H9 (cell line): ENCODE measurements at regions not wholly inside any gene's neighbourhood (a gene's known extent, or its start where the extent isn't known, plus 50 kb on each side); places are given as distances from the start of the nearest gene placed in this dataset.

Experiments
- DNase-seq: peaks from one replicate; pipeline ENCODE4 v3.0.0-alpha.2; 2017
- H2AFZ ChIP-seq: one replicate; pipeline ENCODE4 v1.6.1; 2013; ENCODE audit warnings: mild to moderate bottlenecking, low read length, control low read depth, moderate library complexity
- H2AK5ac ChIP-seq: 2 replicates; pipeline ENCODE4 v1.6.1; 2013; ENCODE audit warnings: low read length, control low read depth, mixed read lengths; ENCODE audit not compliant: insufficient read length
- H2BK120ac ChIP-seq: one replicate; pipeline ENCODE4 v1.6.1; 2013; ENCODE audit warnings: low read depth, mild to moderate bottlenecking, low read length, control low read depth, inconsistent platforms; ENCODE audit not compliant: poor library complexity, severe bottlenecking
- H2BK12ac ChIP-seq: 2 replicates; pipeline ENCODE4 v1.6.1; 2013; ENCODE audit warnings: low read length, control low read depth, mixed read lengths, low read depth; ENCODE audit not compliant: insufficient read length
- H2BK15ac ChIP-seq: 2 replicates; pipeline ENCODE4 v1.6.1; 2013; ENCODE audit warnings: low read depth, low read length, control low read depth
- H2BK20ac ChIP-seq: one replicate; pipeline ENCODE4 v1.6.1; 2013; ENCODE audit warnings: low read depth, mild to moderate bottlenecking, low read length, control low read depth, inconsistent platforms; ENCODE audit not compliant: poor library complexity, severe bottlenecking
- H2BK5ac ChIP-seq: 2 replicates; pipeline ENCODE4 v1.6.1; 2013; ENCODE audit warnings: low read length, control low read depth, mixed read lengths; ENCODE audit not compliant: insufficient read length
- H3K14ac ChIP-seq: 2 replicates; pipeline ENCODE4 v1.6.1; 2013; ENCODE audit warnings: low read length, control low read depth; ENCODE audit not compliant: insufficient read depth
- H3K18ac ChIP-seq: 2 replicates; pipeline ENCODE4 v1.6.1; 2013; ENCODE audit warnings: low read depth, mild to moderate bottlenecking, mixed read lengths, low read length, control low read depth; ENCODE audit not compliant: insufficient read length
- H3K23ac ChIP-seq: 2 replicates; pipeline ENCODE4 v1.6.1; 2013; ENCODE audit warnings: low read length, control low read depth, mixed read lengths, low read depth; ENCODE audit not compliant: insufficient read length
- H3K23me2 ChIP-seq: 2 replicates; pipeline ENCODE4 v1.6.1; 2013; ENCODE audit warnings: low read depth, mild to moderate bottlenecking, mixed read lengths, low read length, control low read depth; ENCODE audit not compliant: insufficient read length, poor library complexity, severe bottlenecking
- H3K27ac ChIP-seq: 2 replicates; pipeline ENCODE4 v1.5.1; 2013; ENCODE audit warnings: low read length, control low read depth, mixed read lengths, low read depth; ENCODE audit not compliant: insufficient read length
- H3K27me3 ChIP-seq: 2 replicates; pipeline ENCODE4 v1.6.1; 2013; ENCODE audit warnings: low read length, control low read depth, inconsistent platforms; ENCODE audit not compliant: insufficient read depth
- H3K4ac ChIP-seq: 2 replicates; pipeline ENCODE4 v1.6.1; 2013; ENCODE audit warnings: low read depth, mild to moderate bottlenecking, control low read depth, inconsistent platforms, low read length, moderate library complexity
- H3K4me1 ChIP-seq: 2 replicates; pipeline ENCODE4 v1.6.1; 2013; ENCODE audit warnings: low read length, control low read depth, inconsistent platforms; ENCODE audit not compliant: insufficient read depth
- H3K4me2 ChIP-seq: 2 replicates; pipeline ENCODE4 v1.6.1; 2013; ENCODE audit warnings: low read length, control low read depth, mixed read lengths; ENCODE audit not compliant: insufficient read length, insufficient read depth
- H3K56ac ChIP-seq: 2 replicates; pipeline ENCODE4 v1.6.1; 2013; ENCODE audit warnings: low read depth, mild to moderate bottlenecking, mixed read lengths, low read length, control low read depth; ENCODE audit not compliant: insufficient read length
- H3K79me1 ChIP-seq: 2 replicates; pipeline ENCODE4 v1.6.1; 2013; ENCODE audit warnings: low read depth, mild to moderate bottlenecking, moderate library complexity, low read length, control low read depth, inconsistent platforms; ENCODE audit not compliant: insufficient read depth, poor library complexity, severe bottlenecking
- H3K79me2 ChIP-seq: 2 replicates; pipeline ENCODE4 v1.6.1; 2013; ENCODE audit warnings: low read length, control low read depth, inconsistent platforms; ENCODE audit not compliant: insufficient read depth
- H3K9ac ChIP-seq: 2 replicates; pipeline ENCODE4 v1.6.1; 2013; ENCODE audit warnings: low read length, control low read depth, mixed read lengths; ENCODE audit not compliant: insufficient read length; ENCODE audit errors: extremely low read depth
- H3K9me3 ChIP-seq: one replicate; pipeline ENCODE4 v1.6.1; 2013; ENCODE audit warnings: low read depth, low read length, inconsistent platforms; ENCODE audit not compliant: control insufficient read depth
- H3T11ph ChIP-seq: one replicate; pipeline ENCODE4 v1.6.1; 2013; ENCODE audit warnings: mild to moderate bottlenecking, low read length, control low read depth, inconsistent platforms
- H4K20me1 ChIP-seq: one replicate; pipeline ENCODE4 v1.6.1; 2013; ENCODE audit not compliant: control insufficient read depth, insufficient read length, insufficient read depth
- H4K5ac ChIP-seq: 2 replicates; pipeline ENCODE4 v1.6.1; 2013; ENCODE audit warnings: low read depth, mild to moderate bottlenecking, mixed read lengths, low read length, control low read depth; ENCODE audit not compliant: insufficient read length
- H4K8ac ChIP-seq: replicated peaks from 2 replicates; pipeline ENCODE4 v1.6.1; 2013; ENCODE audit warnings: low read length, control low read depth, mixed read lengths, low read depth; ENCODE audit not compliant: insufficient read length
- H4K91ac ChIP-seq: 2 replicates; pipeline ENCODE4 v1.6.1; 2013; ENCODE audit warnings: low read depth, mild to moderate bottlenecking, moderate library complexity, mixed read lengths, low read length, control low read depth; ENCODE audit not compliant: insufficient read length
- H3K27ac Mint-ChIP-seq, 3 experiments: 2 replicates in 2 of 3; 3 replicates in 1 of 3; pipeline ENCODE4 v1.8.0; 2020 to 2021; ENCODE audit warnings: mixed read lengths in 3 of 3, mild to moderate bottlenecking in 1 of 3, moderate library complexity in 1 of 3
- H3K27me3 Mint-ChIP-seq: 2 replicates; pipeline ENCODE4 v1.8.0; 2021; ENCODE audit warnings: low read depth, mild to moderate bottlenecking, moderate library complexity, mixed read lengths
- H3K36me3 Mint-ChIP-seq, 3 experiments: 2 replicates in 2 of 3; 3 replicates in 1 of 3; pipeline ENCODE4 v1.8.0; 2020 to 2021; ENCODE audit warnings: low read depth in 3 of 3, mixed read lengths in 3 of 3; ENCODE audit not compliant: insufficient read depth in 1 of 3
- H3K4me1 Mint-ChIP-seq, 2 experiments: 2 replicates each; pipeline ENCODE4 v1.8.0; 2020; ENCODE audit warnings: mixed read lengths in 2 of 2
- H3K4me3 Mint-ChIP-seq, 2 experiments: 2 replicates in 1 of 2; 3 replicates in 1 of 2; pipeline ENCODE4 v1.8.0; 2020 to 2021; ENCODE audit warnings: mild to moderate bottlenecking in 2 of 2, mixed read lengths in 2 of 2, moderate library complexity in 1 of 2
- H3K9me3 Mint-ChIP-seq, 2 experiments: 2 replicates in 1 of 2; 3 replicates in 1 of 2; pipeline ENCODE4 v1.8.0; 2020; ENCODE audit warnings: mild to moderate bottlenecking in 2 of 2, mixed read lengths in 2 of 2, moderate library complexity in 1 of 2
- WGBS: extraction: QIAGEN DNeasy Blood & Tissue Kit; methylation state at CpG from one replicate; pipeline ENCODE4 v1.1.7; 2013; ENCODE audit warnings: missing lambda C conversion rate, low lambda C conversion rate, mixed read lengths; ENCODE audit not compliant: insufficient read length; ENCODE audit errors: extremely low coverage; 5-methylcytosine and 5-hydroxymethylcytosine counted together
- TF ChIP-seq, protein P1 (sequence below): fragments of 200-600 bp; sonication (generic); conservative IDR thresholded peaks from 3 replicates; pipeline ENCODE4 v1.8.0; 2021; ENCODE audit warnings: antibody characterized with exemption, mild to moderate bottlenecking

- no peaks in the 10 kb centered on the region for H3K79me2 ChIP-seq
- H3K27me3 Mint-ChIP-seq = no peaks in the 10 kb centered on the region
- no peak overlapping the region for H3K18ac ChIP-seq
- H3K9me3 Mint-ChIP-seq = no peaks in the 10 kb centered on the region
- no peaks in the 10 kb centered on the region for H3K27me3 ChIP-seq
- H3K27ac Mint-ChIP-seq = no peak overlapping the region
- H2AFZ ChIP-seq = no peak overlapping the region
- no peaks in the 10 kb centered on the region for H3K23me2 ChIP-seq
- H3K36me3 Mint-ChIP-seq = no peaks in the 10 kb centered on the region
- H3K9ac ChIP-seq = no peak overlapping the region
- H3K4me1 ChIP-seq = no peaks in the 10 kb centered on the region; the same call in 1 of the 2 replicates
- H3K27ac ChIP-seq = no peak overlapping the region
- DNase-seq = no peak
- H3K4ac ChIP-seq = no peak overlapping the region
- no peak overlapping the region for H2AK5ac ChIP-seq
- no peak overlapping the region for H3K4me2 ChIP-seq
- no peaks in the 10 kb centered on the region for H4K20me1 ChIP-seq
- H3K4me3 Mint-ChIP-seq = no peak overlapping the region
- no peak overlapping the region for H4K5ac ChIP-seq
- no peak overlapping the region for H2BK12ac ChIP-seq
- TF ChIP-seq, protein P1, sequence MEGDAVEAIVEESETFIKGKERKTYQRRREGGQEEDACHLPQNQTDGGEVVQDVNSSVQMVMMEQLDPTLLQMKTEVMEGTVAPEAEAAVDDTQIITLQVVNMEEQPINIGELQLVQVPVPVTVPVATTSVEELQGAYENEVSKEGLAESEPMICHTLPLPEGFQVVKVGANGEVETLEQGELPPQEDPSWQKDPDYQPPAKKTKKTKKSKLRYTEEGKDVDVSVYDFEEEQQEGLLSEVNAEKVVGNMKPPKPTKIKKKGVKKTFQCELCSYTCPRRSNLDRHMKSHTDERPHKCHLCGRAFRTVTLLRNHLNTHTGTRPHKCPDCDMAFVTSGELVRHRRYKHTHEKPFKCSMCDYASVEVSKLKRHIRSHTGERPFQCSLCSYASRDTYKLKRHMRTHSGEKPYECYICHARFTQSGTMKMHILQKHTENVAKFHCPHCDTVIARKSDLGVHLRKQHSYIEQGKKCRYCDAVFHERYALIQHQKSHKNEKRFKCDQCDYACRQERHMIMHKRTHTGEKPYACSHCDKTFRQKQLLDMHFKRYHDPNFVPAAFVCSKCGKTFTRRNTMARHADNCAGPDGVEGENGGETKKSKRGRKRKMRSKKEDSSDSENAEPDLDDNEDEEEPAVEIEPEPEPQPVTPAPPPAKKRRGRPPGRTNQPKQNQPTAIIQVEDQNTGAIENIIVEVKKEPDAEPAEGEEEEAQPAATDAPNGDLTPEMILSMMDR = no peak
- no peak overlapping the region for H4K91ac ChIP-seq
- H3K4me1 Mint-ChIP-seq = peaks cover 11 to 14% of the 10 kb centered on the region in 2 experiments
- H2BK15ac ChIP-seq = no peak overlapping the region
- H2BK120ac ChIP-seq = no peak overlapping the region
- H2BK20ac ChIP-seq = no peak overlapping the region
- H3T11ph ChIP-seq = no peak overlapping the region
- no peak overlapping the region for H3K56ac ChIP-seq
- no peak overlapping the region for H2BK5ac ChIP-seq
- no peaks in the 10 kb centered on the region for H3K9me3 ChIP-seq
- H3K23ac ChIP-seq = no peak overlapping the region
- H4K8ac ChIP-seq = no peak overlapping the region
- H3K79me1 ChIP-seq = no peaks in the 10 kb centered on the region
- WGBS = no CpG with 5 or more reads among the region's 12 CpGs
- H3K14ac ChIP-seq = no peak overlapping the region
Observed at GRCh38 chr7:115678086-115678982, 352.2 kb downstream of the TFEC start.
